ENCODE measurements at regions not wholly inside any gene's neighbourhood (a gene's known extent, or its start where the extent isn't known, plus 50 kb on each side); places are given as distances from the start of the nearest gene placed in this dataset.

DNA sequence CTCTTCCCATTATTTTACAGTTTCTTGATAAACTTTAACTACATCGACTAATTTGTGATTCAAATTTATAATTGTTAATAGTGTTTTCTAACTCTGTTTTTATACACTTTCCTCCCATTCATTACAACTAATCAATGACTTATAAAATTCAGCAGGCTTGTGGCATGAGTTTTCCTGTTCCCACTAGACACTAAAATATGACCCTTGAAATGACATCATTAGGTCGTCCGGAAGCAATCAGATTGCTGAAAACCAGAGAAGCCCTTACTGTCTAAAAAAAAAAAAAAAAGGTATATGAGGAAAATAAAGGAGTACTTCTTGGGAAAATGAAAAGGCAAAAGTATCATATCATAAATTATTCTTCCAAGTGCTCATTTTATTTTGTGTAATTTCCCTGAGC is 553.7 kb downstream of the ZNF608 start:
- H3K27me3 ChIP-seq (replicated peaks in 1 of 4; ENCODE audit: control extremely low read depth in 1 of 4, control insufficient read depth in 3 of 4, insufficient read depth in 4 of 4, low read length in 3 of 4) = no peaks in the 10 kb centered on the region
- no peak overlapping the region for H3K4me2 ChIP-seq (replicated peaks; ENCODE audit: low read depth, low read length, poor library complexity, severe bottlenecking)
- DNase-seq = no peak
- no peaks in the 10 kb centered on the region for H3K9me3 Mint-ChIP-seq (ENCODE audit: insufficient read depth)
- WGBS (ENCODE audit: insufficient coverage) = no CpG with 5 or more reads among the region's 3 CpGs
- H4K20me1 ChIP-seq (ENCODE audit: control insufficient read depth, insufficient read depth, low read length, poor library complexity, severe bottlenecking) = no peaks in the 10 kb centered on the region
- no peaks in the 10 kb centered on the region for H3K4me1 ChIP-seq (ENCODE audit: control insufficient read depth in 2 of 2, insufficient read depth in 2 of 2, low read length in 2 of 2)
- no peak overlapping the region for H3K4me3 Mint-ChIP-seq
- H3K4me3 ChIP-seq (ENCODE audit: control extremely low read depth in 1 of 5, extremely low read depth in 1 of 5, insufficient read depth in 1 of 5, low read depth in 2 of 5, low read length in 4 of 5) = no peak overlapping the region
- no peaks in the 10 kb centered on the region for H3K27me3 Mint-ChIP-seq
- POLR2A ChIA-PET = no interaction called here
- intact Hi-C loops (cut with micrococcal nuclease) = no loop called here
- H3K27ac Mint-ChIP-seq = no peak overlapping the region
- TF ChIP-seq EZH2 (IDR thresholded peaks at IDR 0.05; ENCODE audit: borderline replicate concordance, insufficient read depth, low read depth, low read length, poor library complexity, severe bottlenecking) = no peak
- TF ChIP-seq, protein P1, sequence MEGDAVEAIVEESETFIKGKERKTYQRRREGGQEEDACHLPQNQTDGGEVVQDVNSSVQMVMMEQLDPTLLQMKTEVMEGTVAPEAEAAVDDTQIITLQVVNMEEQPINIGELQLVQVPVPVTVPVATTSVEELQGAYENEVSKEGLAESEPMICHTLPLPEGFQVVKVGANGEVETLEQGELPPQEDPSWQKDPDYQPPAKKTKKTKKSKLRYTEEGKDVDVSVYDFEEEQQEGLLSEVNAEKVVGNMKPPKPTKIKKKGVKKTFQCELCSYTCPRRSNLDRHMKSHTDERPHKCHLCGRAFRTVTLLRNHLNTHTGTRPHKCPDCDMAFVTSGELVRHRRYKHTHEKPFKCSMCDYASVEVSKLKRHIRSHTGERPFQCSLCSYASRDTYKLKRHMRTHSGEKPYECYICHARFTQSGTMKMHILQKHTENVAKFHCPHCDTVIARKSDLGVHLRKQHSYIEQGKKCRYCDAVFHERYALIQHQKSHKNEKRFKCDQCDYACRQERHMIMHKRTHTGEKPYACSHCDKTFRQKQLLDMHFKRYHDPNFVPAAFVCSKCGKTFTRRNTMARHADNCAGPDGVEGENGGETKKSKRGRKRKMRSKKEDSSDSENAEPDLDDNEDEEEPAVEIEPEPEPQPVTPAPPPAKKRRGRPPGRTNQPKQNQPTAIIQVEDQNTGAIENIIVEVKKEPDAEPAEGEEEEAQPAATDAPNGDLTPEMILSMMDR (IDR thresholded peaks at IDR 0.05) = no peak
- CTCF ChIA-PET = interaction anchor here (0.6 kb wide), 1 partner anchor 1859 kb away, joined by 3 read pairs; no protein-coding TSS in a partner anchor
- no peaks in the 10 kb centered on the region for H3K9me3 ChIP-seq (ENCODE audit: control extremely low read depth in 1 of 3, control insufficient read depth in 2 of 3, insufficient read depth in 1 of 3, low read length in 2 of 3)
- no peak overlapping the region for H3K27ac ChIP-seq (ENCODE audit: low read length in 2 of 2)
- H2AFZ ChIP-seq (ENCODE audit: insufficient read depth, low read depth, low read length, poor library complexity, severe bottlenecking) = no peak overlapping the region
- H3K79me2 ChIP-seq (ENCODE audit: control insufficient read depth, insufficient read depth, low read length) = no peaks in the 10 kb centered on the region
- no peaks in the 10 kb centered on the region for H3K36me3 ChIP-seq (replicated peaks in 1 of 2; ENCODE audit: control extremely low read depth in 1 of 2, control insufficient read depth in 1 of 2, extremely low read depth in 1 of 2, insufficient read depth in 2 of 2, low read length in 1 of 2)
- H3K9ac ChIP-seq (ENCODE audit: low read length) = no peak overlapping the region
- ATAC-seq (ENCODE audit: low read depth) = no peak
- no peaks in the 10 kb centered on the region for H3K4me1 Mint-ChIP-seq

DNA sequence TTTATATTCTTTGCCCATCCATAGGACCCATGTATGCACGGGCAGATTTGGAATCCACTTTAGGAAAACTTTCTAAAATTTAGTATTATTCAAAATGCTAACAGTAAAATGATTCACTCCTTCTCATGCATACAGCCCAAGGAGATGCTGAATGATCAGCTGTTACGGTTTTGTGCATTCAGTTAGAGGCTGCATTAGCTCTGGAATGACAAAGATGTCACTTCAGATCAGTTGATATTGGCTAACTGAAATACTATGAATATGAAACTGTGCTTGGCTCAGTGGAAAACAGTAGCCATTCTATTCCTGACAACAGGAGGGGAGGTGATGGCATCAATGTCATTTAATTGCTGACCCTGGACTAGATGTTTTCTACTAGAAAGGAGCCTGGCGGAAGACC is 560.7 kb downstream of the ZNF608 start:
- 100% methylated on average over 2 of the region's 3 CpGs for WGBS (ENCODE audit: insufficient coverage)
- no peaks in the 10 kb centered on the region for H3K4me1 Mint-ChIP-seq
- Histone ChIP-seq H3K4me1 (ENCODE audit: control insufficient read depth in 2 of 2, insufficient read depth in 2 of 2, low read length in 2 of 2) (no peaks in the 10 kb centered on the region), H3K9me3 (ENCODE audit: control extremely low read depth in 1 of 3, control insufficient read depth in 2 of 3, insufficient read depth in 1 of 3, low read length in 2 of 3) (no peaks in the 10 kb centered on the region), H3K27me3 (replicated peaks in 1 of 4; ENCODE audit: control extremely low read depth in 1 of 4, control insufficient read depth in 3 of 4, insufficient read depth in 4 of 4, low read length in 3 of 4) (no peaks in the 10 kb centered on the region), H4K20me1 (ENCODE audit: control insufficient read depth, insufficient read depth, low read length, poor library complexity, severe bottlenecking) (no peaks in the 10 kb centered on the region), H3K36me3 (replicated peaks in 1 of 2; ENCODE audit: control extremely low read depth in 1 of 2, control insufficient read depth in 1 of 2, extremely low read depth in 1 of 2, insufficient read depth in 2 of 2, low read length in 1 of 2) (no peaks in the 10 kb centered on the region), H3K79me2 (ENCODE audit: control insufficient read depth, insufficient read depth, low read length) (no peaks in the 10 kb centered on the region), H3K9ac (ENCODE audit: low read length) (no peak overlapping the region), H3K4me2 (replicated peaks; ENCODE audit: low read depth, low read length, poor library complexity, severe bottlenecking) (no peak overlapping the region), H2AFZ (ENCODE audit: insufficient read depth, low read depth, low read length, poor library complexity, severe bottlenecking) (no peak overlapping the region), H3K4me3 (ENCODE audit: control extremely low read depth in 1 of 5, extremely low read depth in 1 of 5, insufficient read depth in 1 of 5, low read depth in 2 of 5, low read length in 4 of 5) (no peak overlapping the region), H3K27ac (ENCODE audit: low read length in 2 of 2) (no peak overlapping the region)
- TF ChIP-seq, protein P1 (IDR thresholded peaks at IDR 0.05) = no peak
- TF ChIP-seq EZH2 (IDR thresholded peaks at IDR 0.05; ENCODE audit: borderline replicate concordance, insufficient read depth, low read depth, low read length, poor library complexity, severe bottlenecking) = no peak
- no peaks in the 10 kb centered on the region for H3K9me3 Mint-ChIP-seq (ENCODE audit: insufficient read depth)
- H3K4me3 Mint-ChIP-seq = no peak overlapping the region
- ChIA-PET POLR2A (no interaction called here), CTCF (no interaction called here)
- H3K27me3 Mint-ChIP-seq = no peaks in the 10 kb centered on the region
- H3K27ac Mint-ChIP-seq = no peak overlapping the region
- DNase-seq (no peak), ATAC-seq (ENCODE audit: low read depth) (no peak)
- intact Hi-C loops (cut with micrococcal nuclease) = no loop called here
